ENCODE measurements at regions not wholly inside any gene's neighbourhood (a gene's known extent, or its start where the extent isn't known, plus 50 kb on each side); places are given as distances from the start of the nearest gene placed in this dataset.

DNA sequence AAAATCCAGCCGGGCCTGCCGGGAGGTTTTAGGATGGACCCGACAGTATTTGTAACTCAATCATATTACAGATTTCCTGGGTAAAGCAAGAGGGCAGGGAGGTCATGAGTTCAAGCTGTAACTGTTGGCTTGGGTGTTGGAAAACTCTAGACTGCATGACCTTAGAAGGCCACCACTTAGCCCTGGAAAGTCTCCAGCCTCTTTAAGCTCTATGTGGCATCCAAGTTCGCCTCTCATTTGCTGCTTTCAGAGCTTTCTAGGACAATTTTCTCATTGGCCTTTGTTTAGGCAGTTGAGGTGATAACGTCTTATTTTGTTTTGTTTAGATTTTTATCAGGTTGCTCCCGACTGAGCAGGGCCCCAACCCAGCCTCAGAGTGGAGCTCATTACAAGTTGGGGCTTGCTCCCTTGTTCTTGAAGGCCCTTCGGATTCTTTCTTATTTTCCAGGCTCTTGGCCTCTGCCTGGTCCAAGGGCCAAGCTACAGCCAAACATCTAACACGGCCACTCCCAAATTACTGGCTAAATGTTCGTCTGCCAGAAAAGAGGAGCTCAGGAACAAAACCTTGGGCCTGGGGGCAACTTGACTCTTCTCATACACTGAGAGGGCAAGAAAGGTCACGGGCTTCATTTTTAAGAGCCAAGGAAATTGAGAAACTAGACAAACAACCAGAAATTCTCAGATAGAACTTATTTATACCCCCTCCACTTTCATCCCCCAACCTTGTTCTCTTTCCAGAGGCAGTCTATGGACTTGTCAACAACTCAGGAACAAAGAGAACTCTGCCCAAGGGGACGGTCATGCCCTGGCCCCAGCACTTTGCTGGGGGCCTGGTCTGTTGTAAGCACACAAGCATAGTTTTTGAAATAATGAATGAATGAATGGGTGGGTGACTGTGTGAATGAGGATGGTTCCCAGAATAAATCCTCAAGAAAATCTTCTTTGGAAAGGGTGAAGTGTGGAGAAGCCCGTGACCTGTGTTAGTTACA is 526.9 kb downstream of the BNC2 start:
- TF ChIP-seq, protein P1, sequence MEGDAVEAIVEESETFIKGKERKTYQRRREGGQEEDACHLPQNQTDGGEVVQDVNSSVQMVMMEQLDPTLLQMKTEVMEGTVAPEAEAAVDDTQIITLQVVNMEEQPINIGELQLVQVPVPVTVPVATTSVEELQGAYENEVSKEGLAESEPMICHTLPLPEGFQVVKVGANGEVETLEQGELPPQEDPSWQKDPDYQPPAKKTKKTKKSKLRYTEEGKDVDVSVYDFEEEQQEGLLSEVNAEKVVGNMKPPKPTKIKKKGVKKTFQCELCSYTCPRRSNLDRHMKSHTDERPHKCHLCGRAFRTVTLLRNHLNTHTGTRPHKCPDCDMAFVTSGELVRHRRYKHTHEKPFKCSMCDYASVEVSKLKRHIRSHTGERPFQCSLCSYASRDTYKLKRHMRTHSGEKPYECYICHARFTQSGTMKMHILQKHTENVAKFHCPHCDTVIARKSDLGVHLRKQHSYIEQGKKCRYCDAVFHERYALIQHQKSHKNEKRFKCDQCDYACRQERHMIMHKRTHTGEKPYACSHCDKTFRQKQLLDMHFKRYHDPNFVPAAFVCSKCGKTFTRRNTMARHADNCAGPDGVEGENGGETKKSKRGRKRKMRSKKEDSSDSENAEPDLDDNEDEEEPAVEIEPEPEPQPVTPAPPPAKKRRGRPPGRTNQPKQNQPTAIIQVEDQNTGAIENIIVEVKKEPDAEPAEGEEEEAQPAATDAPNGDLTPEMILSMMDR (IDR thresholded peaks at IDR 0.05), result no peak
- no peak for TF ChIP-seq POLR2A (IDR thresholded peaks at IDR 0.05)
- no peaks in the 10 kb centered on the region for H3K36me3 ChIP-seq
- no peaks in the 10 kb centered on the region for H3K4me1 ChIP-seq
- no peaks in the 10 kb centered on the region for H3K27me3 ChIP-seq
- intact Hi-C loops (cut with DNase I; ENCODE audit: low total_unique reads), result no loop called here
- DNase-seq, result peak in 1 of 2 donors; percentile 27
- H3K4me3 ChIP-seq, result no peak overlapping the region
- H3K9me3 ChIP-seq, result no peaks in the 10 kb centered on the region
- peak overlapping the region; percentile 53 to 78 for H3K27ac ChIP-seq

DNA sequence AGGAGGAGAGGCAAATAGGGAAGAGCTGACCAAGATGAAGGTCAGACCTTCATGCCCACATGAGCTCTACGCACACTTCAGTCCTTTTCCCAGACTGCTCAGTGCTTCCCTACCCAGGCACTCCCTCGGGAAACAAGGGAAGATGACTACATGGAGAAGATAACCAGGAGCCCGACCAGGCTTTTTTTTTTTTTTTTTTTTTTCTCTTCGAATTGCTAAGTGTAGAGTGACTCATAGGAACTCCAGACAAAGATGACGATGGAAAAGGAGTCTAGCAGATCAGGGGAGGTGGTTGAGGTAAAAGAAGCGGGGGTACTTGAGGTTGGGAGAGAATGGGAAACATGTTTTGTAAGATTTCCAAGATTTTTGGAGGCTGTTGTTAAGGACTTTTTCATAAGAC is 526.1 kb downstream of the BNC2 start:
- Histone ChIP-seq H3K4me1 (no peaks in the 10 kb centered on the region), H3K27me3 (no peaks in the 10 kb centered on the region), H3K36me3 (no peaks in the 10 kb centered on the region), H3K9me3 (no peaks in the 10 kb centered on the region), H3K27ac (peak overlapping the region; percentile 53 to 78), H3K4me3 (no peak overlapping the region)
- TF ChIP-seq, protein P1 (IDR thresholded peaks at IDR 0.05), result no peak
- no peak for TF ChIP-seq POLR2A (IDR thresholded peaks at IDR 0.05)
- intact Hi-C loops (cut with DNase I; ENCODE audit: low total_unique reads), result no loop called here
- DNase-seq, result peak; percentile 42 to 69

DNA sequence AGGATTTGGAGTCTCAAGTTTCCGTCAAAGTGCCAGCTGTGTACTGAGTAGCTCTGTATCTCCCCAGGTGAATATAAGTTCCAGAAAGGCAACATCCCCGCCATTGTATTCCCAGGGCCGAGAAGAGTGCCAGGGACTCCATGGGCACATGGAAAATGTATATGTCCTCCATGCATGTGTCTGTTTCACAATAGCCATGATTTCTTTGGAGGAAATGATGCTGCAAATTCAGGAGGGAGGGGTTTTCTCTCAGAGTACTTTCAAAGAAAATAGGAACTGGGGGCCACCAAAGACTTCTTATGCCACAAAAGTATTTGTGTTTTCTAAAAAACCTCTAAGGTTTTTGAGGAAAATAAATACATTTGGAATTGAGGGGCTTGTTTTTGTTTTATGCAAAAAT is 524.6 kb downstream of the BNC2 start:
- intact Hi-C loops (cut with DNase I; ENCODE audit: low total_unique reads), result no loop called here
- H3K36me3 ChIP-seq, result no peaks in the 10 kb centered on the region
- H3K27me3 ChIP-seq, result no peaks in the 10 kb centered on the region
- no peak overlapping the region for H3K27ac ChIP-seq
- DNase-seq, result no peak
- no peak overlapping the region for H3K4me3 ChIP-seq
- H3K4me1 ChIP-seq, result no peaks in the 10 kb centered on the region
- TF ChIP-seq, protein P1 (IDR thresholded peaks at IDR 0.05), result no peak
- no peak for TF ChIP-seq POLR2A (IDR thresholded peaks at IDR 0.05)
- no peaks in the 10 kb centered on the region for H3K9me3 ChIP-seq

DNA sequence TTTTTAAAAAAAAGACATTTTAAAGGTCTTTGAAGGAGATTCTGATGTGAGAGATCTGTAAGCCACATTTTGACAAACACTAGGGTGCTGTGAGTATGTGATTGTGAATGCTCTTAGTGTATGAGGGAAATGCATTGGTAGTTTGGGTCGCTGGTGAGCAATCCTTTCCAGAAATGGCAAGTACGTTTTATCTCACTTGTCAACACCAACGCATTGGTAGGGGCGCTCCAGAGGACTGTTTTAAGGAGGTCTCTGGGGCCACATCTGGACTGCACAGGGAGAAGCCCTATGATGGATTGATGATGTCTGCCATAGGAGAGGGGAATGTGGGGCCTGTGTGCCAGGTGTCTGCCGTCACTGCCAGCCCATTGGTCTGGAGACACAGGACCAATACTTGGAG is 522.6 kb downstream of the BNC2 start:
- TF ChIP-seq, protein P1 (IDR thresholded peaks at IDR 0.05), result no peak
- TF ChIP-seq POLR2A (IDR thresholded peaks at IDR 0.05), result no peak
- H3K4me3 ChIP-seq, result no peak overlapping the region
- intact Hi-C loops (cut with DNase I; ENCODE audit: low total_unique reads), result no loop called here
- no peaks in the 10 kb centered on the region for H3K36me3 ChIP-seq
- H3K27ac ChIP-seq, result no peak overlapping the region
- H3K27me3 ChIP-seq, result no peaks in the 10 kb centered on the region
- H3K9me3 ChIP-seq, result no peaks in the 10 kb centered on the region
- H3K4me1 ChIP-seq, result no peaks in the 10 kb centered on the region
- no peak for DNase-seq

DNA sequence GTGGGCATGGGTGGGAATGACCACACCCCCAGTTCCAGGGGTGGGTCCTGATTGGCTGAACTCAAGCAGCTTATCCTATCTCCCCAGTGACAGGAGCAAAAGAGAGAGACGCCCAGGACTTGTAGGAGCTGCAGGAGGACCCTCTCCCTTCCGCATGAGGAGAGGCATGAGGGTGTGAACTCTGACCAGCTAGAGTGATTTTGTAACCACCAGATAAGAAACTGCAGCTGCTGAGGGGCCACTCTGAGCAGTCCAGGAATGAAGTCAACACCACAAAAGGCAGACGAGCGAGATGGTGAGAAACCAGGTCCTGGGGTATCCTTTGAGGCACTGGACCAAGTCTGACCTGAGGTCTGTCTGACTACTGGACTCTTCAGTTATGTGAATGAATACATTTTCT is 521.9 kb downstream of the BNC2 start:
- no peak for TF ChIP-seq POLR2A (IDR thresholded peaks at IDR 0.05)
- TF ChIP-seq, protein P1 (IDR thresholded peaks at IDR 0.05), result no peak
- no peaks in the 10 kb centered on the region for H3K27me3 ChIP-seq
- intact Hi-C loops (cut with DNase I; ENCODE audit: low total_unique reads), result no loop called here
- H3K4me1 ChIP-seq, result no peaks in the 10 kb centered on the region
- no peak for DNase-seq
- no peaks in the 10 kb centered on the region for H3K9me3 ChIP-seq
- no peaks in the 10 kb centered on the region for H3K36me3 ChIP-seq
- no peak overlapping the region for H3K27ac ChIP-seq
- H3K4me3 ChIP-seq, result no peak overlapping the region
